Upper lobe of right lung (tissue), 1 donor: ENCODE measurements at regions not wholly inside any gene's neighbourhood (a gene's known extent, or its start where the extent isn't known, plus 50 kb on each side); places are given as distances from the start of the nearest gene placed in this dataset.

Experiments
- ATAC-seq: fragments of 200-7000 bp; cut with Tn5 transposase; one replicate; pipeline ENCODE4 v1.9.1; 2020; ENCODE audit warnings: mild to moderate bottlenecking, moderate library complexity
- DNase-seq: peaks from one replicate; pipeline ENCODE4 v3.0.0-alpha.2; 2020
- H3K27ac ChIP-seq: fragments of 200-600 bp; one replicate; pipeline ENCODE4 v1.8.0; 2022
- H3K27me3 ChIP-seq: fragments of 200-600 bp; one replicate; pipeline ENCODE4 v1.8.0; 2022; ENCODE audit warnings: mild to moderate bottlenecking
- H3K36me3 ChIP-seq: fragments of 200-600 bp; one replicate; pipeline ENCODE4 v1.8.0; 2022
- H3K4me1 ChIP-seq: fragments of 200-600 bp; one replicate; pipeline ENCODE4 v1.8.0; 2022
- H3K4me3 ChIP-seq: fragments of 200-600 bp; one replicate; pipeline ENCODE4 v1.8.0; 2022; ENCODE audit warnings: mild to moderate bottlenecking
- H3K9me3 ChIP-seq: fragments of 200-600 bp; one replicate; pipeline ENCODE4 v1.8.0; 2022
- intact Hi-C: fragments of 100-400 bp; cut with DNase I; formaldehyde crosslinking; loops from one replicate; pipeline ENCODE4 v1.11.0; 2022
- TF ChIP-seq, protein P1 (sequence below): fragments of 200-600 bp; IDR thresholded peaks from one replicate; pipeline ENCODE4 v1.8.0; 2022; ENCODE audit warnings: antibody characterized with exemption
- donor health status: DM: no; HTN: yes; CAD: no; lungs with severe emphysema.

DNA sequence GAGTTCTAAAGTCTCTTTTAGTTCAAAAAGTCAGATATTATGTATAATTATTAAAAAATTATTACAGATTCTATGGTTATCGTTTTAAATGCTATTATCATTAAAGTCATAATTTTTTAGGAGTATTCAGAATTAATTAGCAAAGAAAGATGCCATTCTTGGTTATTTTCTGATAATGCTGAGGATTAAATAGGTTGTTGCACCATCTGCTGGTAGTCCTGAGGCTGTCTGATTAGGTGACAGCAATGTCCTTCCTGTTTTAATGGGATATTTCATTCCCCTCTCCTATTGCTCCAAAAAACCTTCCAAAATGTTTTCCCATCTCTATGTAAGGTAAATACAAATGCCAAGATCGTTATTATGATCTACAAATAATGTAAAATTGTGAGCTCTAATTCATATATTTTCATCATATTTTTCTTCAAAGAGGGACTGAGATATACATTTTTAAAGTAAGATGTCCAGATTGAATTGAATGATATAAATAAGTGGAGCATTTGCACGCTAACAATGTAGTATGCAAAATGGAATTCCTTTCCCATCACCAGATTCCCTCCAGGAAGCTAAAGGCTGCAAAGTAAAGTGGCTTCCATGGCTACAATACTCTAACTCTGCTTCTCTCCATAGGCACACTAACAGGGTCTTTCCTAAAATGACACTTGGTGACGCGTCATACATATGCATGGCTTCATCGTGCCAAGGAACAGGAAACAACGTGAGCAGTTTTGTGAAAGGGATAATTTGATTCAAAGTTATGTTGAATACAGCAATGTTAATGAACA lies 58.8 kb upstream of the AKR1E2 start:
- intact Hi-C loops = loop anchor here (10.0 kb wide), 1 partner anchor 1572 kb away; no protein-coding TSS in a partner anchor
- Histone ChIP-seq H3K4me3 (no peak overlapping the region), H3K9me3 (no peaks in the 10 kb centered on the region), H3K27me3 (no peaks in the 10 kb centered on the region), H3K27ac (no peak overlapping the region), H3K36me3 (no peaks in the 10 kb centered on the region), H3K4me1 (no peaks in the 10 kb centered on the region)
- DNase-seq (no peak), ATAC-seq (peak; percentile 67)
- TF ChIP-seq, protein P1, sequence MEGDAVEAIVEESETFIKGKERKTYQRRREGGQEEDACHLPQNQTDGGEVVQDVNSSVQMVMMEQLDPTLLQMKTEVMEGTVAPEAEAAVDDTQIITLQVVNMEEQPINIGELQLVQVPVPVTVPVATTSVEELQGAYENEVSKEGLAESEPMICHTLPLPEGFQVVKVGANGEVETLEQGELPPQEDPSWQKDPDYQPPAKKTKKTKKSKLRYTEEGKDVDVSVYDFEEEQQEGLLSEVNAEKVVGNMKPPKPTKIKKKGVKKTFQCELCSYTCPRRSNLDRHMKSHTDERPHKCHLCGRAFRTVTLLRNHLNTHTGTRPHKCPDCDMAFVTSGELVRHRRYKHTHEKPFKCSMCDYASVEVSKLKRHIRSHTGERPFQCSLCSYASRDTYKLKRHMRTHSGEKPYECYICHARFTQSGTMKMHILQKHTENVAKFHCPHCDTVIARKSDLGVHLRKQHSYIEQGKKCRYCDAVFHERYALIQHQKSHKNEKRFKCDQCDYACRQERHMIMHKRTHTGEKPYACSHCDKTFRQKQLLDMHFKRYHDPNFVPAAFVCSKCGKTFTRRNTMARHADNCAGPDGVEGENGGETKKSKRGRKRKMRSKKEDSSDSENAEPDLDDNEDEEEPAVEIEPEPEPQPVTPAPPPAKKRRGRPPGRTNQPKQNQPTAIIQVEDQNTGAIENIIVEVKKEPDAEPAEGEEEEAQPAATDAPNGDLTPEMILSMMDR = peak; percentile 77

DNA sequence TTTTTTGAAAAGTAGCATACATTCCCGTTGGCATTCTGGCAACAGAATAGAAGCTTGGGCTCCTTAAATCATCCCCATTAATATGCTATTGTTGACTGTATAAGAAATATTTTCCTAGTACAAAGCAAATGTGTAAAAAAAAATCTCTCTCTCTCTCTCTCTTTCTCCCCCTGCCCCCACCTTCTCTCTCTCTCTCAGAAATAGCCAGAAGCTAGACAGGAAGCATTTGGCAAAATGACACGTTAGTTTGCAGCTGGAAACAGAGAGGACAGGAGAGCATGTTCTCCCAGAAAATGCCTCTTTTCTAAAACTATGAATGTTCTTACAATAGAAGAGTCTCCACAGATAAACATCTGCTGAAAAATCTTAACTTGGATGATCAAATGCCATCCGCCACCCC lies 59.6 kb upstream of the AKR1E2 start:
- Histone ChIP-seq H3K27me3 (no peaks in the 10 kb centered on the region), H3K36me3 (no peaks in the 10 kb centered on the region), H3K4me3 (no peak overlapping the region), H3K4me1 (no peaks in the 10 kb centered on the region), H3K27ac (peak overlapping the region; percentile 5), H3K9me3 (no peaks in the 10 kb centered on the region)
- intact Hi-C loops = loop anchor here (10.0 kb wide), 1 partner anchor 1572 kb away; no protein-coding TSS in a partner anchor
- TF ChIP-seq, protein P1 = no peak
- ATAC-seq (no peak), DNase-seq (no peak)

DNA sequence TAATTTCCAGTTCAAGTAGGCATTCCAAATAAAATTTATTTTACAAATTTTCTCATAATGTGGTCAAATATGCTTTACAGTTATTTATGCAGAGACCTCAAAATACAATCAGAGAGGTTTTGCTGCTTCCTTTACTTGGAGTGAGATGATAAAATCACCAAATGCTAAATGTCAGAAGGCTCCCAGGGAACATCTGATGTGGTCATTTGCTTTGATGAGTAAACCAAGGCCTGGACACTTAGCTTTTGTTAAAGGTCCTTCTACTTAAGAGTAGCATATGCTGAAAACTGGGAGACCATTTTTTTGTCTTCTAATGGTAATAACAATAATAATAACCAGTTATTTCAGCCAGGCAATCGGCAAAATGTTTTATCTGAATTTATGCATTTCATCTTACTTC lies 60.6 kb upstream of the AKR1E2 start:
- H3K36me3 ChIP-seq = no peaks in the 10 kb centered on the region
- ATAC-seq (no peak), DNase-seq (no peak)
- no peak overlapping the region for H3K4me3 ChIP-seq
- intact Hi-C loops = loop anchor here (10.0 kb wide), 1 partner anchor 1571 kb away; no protein-coding TSS in a partner anchor
- TF ChIP-seq, protein P1 = no peak
- H3K27me3 ChIP-seq = no peaks in the 10 kb centered on the region
- no peak overlapping the region for H3K27ac ChIP-seq
- H3K9me3 ChIP-seq = no peaks in the 10 kb centered on the region
- H3K4me1 ChIP-seq = no peaks in the 10 kb centered on the region

DNA sequence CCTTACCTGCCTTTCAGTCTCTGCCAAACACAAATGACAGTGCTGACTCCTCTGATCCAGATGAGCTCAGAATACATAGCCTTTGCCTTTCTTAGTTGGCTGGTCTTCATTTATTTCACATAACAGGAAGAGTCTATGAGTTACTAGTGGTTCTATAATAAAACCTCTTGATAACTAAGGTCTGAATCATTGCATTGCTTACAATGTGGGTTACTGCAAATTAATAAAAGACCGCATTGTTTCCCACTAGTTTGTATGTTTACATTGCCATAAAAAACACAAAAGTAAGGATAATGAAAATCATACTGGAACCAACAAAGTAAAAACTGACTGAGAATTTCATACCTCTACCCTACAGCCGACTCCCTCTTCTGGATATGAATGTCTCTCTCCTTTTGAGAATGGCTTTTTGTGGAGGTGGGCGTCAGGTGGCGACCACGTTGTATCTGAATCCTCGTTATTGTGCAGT lies 62.0 kb upstream of the AKR1E2 start:
- intact Hi-C loops = loop anchor here (10.0 kb wide), 1 partner anchor 1569 kb away; no protein-coding TSS in a partner anchor
- DNase-seq = no peak
- TF ChIP-seq, protein P1 = no peak
- ATAC-seq = no peak
- Histone ChIP-seq H3K36me3 (no peaks in the 10 kb centered on the region), H3K9me3 (no peaks in the 10 kb centered on the region), H3K27me3 (no peaks in the 10 kb centered on the region), H3K4me1 (no peaks in the 10 kb centered on the region), H3K4me3 (no peak overlapping the region), H3K27ac (no peak overlapping the region)

DNA sequence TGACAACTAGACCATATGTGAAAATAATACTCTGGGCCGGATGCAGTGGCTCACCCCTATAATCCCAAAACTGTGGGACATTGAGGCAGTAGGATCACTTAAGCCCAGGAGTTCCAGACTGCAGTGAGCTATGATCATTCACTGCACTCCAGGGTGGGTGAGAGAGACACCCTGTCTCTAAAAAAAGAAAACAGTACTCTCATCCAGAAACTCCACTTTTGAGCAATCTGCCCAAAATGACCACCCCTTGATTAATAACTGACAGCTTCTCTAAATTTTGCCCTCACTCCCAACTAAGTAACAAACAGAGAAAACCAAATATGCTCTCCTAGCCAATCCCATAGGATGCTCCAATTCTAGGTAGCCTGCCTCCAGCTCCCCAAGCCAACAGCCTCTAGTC lies 62.5 kb upstream of the AKR1E2 start:
- TF ChIP-seq, protein P1 = no peak
- Histone ChIP-seq H3K36me3 (no peaks in the 10 kb centered on the region), H3K27me3 (no peaks in the 10 kb centered on the region), H3K4me1 (no peaks in the 10 kb centered on the region), H3K9me3 (no peaks in the 10 kb centered on the region), H3K27ac (no peak overlapping the region), H3K4me3 (no peak overlapping the region)
- no peak for DNase-seq
- ATAC-seq = no peak
- intact Hi-C loops = loop anchor here (10.0 kb wide), 1 partner anchor 1569 kb away; no protein-coding TSS in a partner anchor
